ENCODE measurements at regions not wholly inside any gene's neighbourhood (a gene's known extent, or its start where the extent isn't known, plus 50 kb on each side); places are given as distances from the start of the nearest gene placed in this dataset.

GRCh38 chr2:236852100-236852976, 233.4 kb upstream of the COPS8 start:
- no peak for FAIRE-seq
- no peak for TF ChIP-seq CTCF (IDR thresholded peaks at IDR 0.05; ENCODE audit: insufficient read depth, missing control alignments)
- no peak for DNase-seq (ENCODE audit: insufficient read length, low spot score)

GRCh38 chr2:236852977-236853374, 232.7 kb upstream of the COPS8 start:
- TF ChIP-seq CTCF (IDR thresholded peaks at IDR 0.05; ENCODE audit: insufficient read depth, missing control alignments), result no peak
- no peak for DNase-seq (ENCODE audit: insufficient read length, low spot score)
- no peak for FAIRE-seq

- no peak for TF ChIP-seq CTCF (IDR thresholded peaks at IDR 0.05; ENCODE audit: insufficient read depth, missing control alignments)
- no peak for FAIRE-seq
- no peak for DNase-seq (ENCODE audit: insufficient read length, low spot score)
Observed at GRCh38 chr2:236853585-236854051, 232.1 kb upstream of the COPS8 start.

- DNase-seq (ENCODE audit: insufficient read length, low spot score), result no peak
Observed at GRCh38 chr2:236855176-236855865, 230.4 kb upstream of the COPS8 start.

GRCh38 chr2:236855866-236856847, 229.5 kb upstream of the COPS8 start:
- DNase-seq (ENCODE audit: insufficient read length, low spot score) (no peak), FAIRE-seq (no peak)
- TF ChIP-seq CTCF (IDR thresholded peaks at IDR 0.05; ENCODE audit: insufficient read depth, missing control alignments), result no peak

More at GRCh38 chr2:236855176-236855865, 230.4 kb upstream of the COPS8 start:
- TF ChIP-seq CTCF (IDR thresholded peaks at IDR 0.05; ENCODE audit: insufficient read depth, missing control alignments), result no peak
- FAIRE-seq, result no peak

GRCh38 chr2:236856848-236857235, 228.8 kb upstream of the COPS8 start:
- TF ChIP-seq CTCF (IDR thresholded peaks at IDR 0.05; ENCODE audit: insufficient read depth, missing control alignments), result no peak
- FAIRE-seq (no peak), DNase-seq (ENCODE audit: insufficient read length, low spot score) (no peak)
